ENCODE measurements at regions not wholly inside any gene's neighbourhood (a gene's known extent, or its start where the extent isn't known, plus 50 kb on each side); places are given as distances from the start of the nearest gene placed in this dataset.
A peak's percentile ranks its signal among the peaks of the same experiment; 100 is the strongest.

DNA sequence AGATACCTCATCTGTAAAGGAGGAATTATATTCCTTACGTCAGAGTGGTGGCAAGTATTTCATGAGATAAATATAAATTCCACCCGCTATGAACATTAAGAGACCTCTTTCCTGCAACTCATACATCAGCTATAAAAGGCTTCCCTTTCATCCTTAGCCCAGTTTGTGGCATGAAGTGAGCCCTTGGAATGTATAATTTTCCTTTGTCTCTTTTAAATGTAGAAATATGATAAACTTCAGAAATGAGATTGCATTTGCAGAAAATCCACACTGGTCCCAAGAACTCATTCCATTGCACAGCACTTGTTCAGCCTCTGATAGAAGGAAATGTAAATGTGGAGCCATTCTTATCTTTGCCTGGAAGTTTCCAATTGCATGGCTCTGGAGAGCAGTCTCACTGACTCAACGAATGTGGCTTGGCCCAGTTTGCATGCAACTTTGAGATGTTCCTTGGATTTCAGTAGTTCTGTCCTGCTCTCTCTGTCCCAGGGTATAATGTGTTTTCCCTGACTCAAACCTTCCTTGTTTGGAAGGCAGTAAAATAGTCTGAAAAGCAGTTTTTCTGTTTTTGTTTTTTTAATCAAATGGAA, 746.4 kb downstream of the CDH11 start:
- Histone ChIP-seq H3K36me3 (ENCODE audit: insufficient read depth, low read length) (no peaks in the 10 kb centered on the region), H2AFZ (ENCODE audit: low read length, unreplicated experiment) (no peak overlapping the region), H3K27me3 (ENCODE audit: insufficient read depth, low read length) (no peaks in the 10 kb centered on the region), H3K4me3 (ENCODE audit: low read depth, low read length) (no peak overlapping the region), H3K27ac (ENCODE audit: low read depth, low read length) (no peak overlapping the region), H3K79me2 (ENCODE audit: control insufficient read depth, insufficient read depth, low read length, unreplicated experiment) (no peaks in the 10 kb centered on the region), H3K4me1 (ENCODE audit: control insufficient read depth, insufficient read depth, low read length, unreplicated experiment) (no peaks in the 10 kb centered on the region)

- Histone ChIP-seq H3K36me3 (ENCODE audit: insufficient read depth, low read length) (no peaks in the 10 kb centered on the region), H2AFZ (ENCODE audit: low read length, unreplicated experiment) (no peak overlapping the region), H3K79me2 (ENCODE audit: control insufficient read depth, insufficient read depth, low read length, unreplicated experiment) (no peaks in the 10 kb centered on the region), H3K4me1 (ENCODE audit: control insufficient read depth, insufficient read depth, low read length, unreplicated experiment) (peaks cover 15% of the 10 kb centered on the region), H3K27me3 (ENCODE audit: insufficient read depth, low read length) (no peaks in the 10 kb centered on the region), H3K27ac (ENCODE audit: low read depth, low read length) (no peak overlapping the region), H3K4me3 (ENCODE audit: low read depth, low read length) (no peak overlapping the region)
Measured at GRCh38 chr16:64370112-64370511, 751.8 kb downstream of the CDH11 start.

DNA sequence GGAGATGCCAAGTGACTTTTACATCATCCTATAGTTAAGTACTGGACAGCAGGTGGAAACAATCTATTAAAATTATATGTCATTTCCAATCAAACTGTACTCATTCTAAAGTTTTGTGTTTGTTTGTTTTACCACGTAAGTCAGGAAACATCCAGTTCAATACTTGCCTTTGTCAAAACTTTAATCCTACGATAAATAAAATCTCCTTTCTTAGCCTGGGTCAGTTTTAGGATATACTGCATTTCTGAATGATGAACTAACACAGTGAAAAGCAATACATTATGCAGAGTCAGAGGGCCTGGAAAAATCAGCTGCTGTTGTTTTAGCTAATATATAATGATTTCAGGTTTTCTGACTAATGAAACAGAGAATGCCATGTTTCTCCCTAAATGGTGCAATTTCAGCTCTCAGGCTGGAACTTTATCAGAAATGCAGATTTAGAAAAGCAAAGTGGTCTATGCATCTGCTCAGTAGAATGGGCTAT, 756.4 kb downstream of the CDH11 start:
- Histone ChIP-seq H3K36me3 (ENCODE audit: insufficient read depth, low read length) (no peaks in the 10 kb centered on the region), H3K4me1 (ENCODE audit: control insufficient read depth, insufficient read depth, low read length, unreplicated experiment) (peaks cover 43% of the 10 kb centered on the region), H2AFZ (ENCODE audit: low read length, unreplicated experiment) (peak overlapping the region; percentile 12), H3K27me3 (ENCODE audit: insufficient read depth, low read length) (no peaks in the 10 kb centered on the region), H3K79me2 (ENCODE audit: control insufficient read depth, insufficient read depth, low read length, unreplicated experiment) (no peaks in the 10 kb centered on the region), H3K27ac (ENCODE audit: low read depth, low read length) (peak overlapping the region; percentile 5; the same call in 1 of the 2 replicates), H3K4me3 (ENCODE audit: low read depth, low read length) (no peak overlapping the region)

DNA sequence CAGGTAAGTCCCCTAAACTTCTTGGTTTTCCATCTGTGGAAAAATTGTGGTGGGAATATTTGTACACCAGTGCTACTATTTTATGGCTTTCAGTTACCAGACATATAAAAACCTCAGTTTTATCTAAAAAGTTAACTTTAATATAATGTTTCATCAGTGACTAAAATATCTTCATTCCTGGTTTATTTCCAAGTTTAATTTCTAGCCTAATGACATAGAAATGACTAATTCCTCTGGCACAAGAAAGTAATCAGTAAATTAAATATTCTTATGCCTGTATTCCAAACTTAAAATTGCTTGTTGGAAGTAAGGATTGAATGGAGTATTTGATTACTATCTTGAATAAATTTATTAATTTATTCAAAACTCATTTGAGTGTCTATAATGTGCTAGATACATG, 757.0 kb downstream of the CDH11 start:
- no peaks in the 10 kb centered on the region for H3K79me2 ChIP-seq (ENCODE audit: control insufficient read depth, insufficient read depth, low read length, unreplicated experiment)
- no peaks in the 10 kb centered on the region for H3K27me3 ChIP-seq (ENCODE audit: insufficient read depth, low read length)
- H3K27ac ChIP-seq (ENCODE audit: low read depth, low read length): no peak overlapping the region; the same call in 1 of the 2 replicates

GRCh38 chr16:64364416-64364815, 757.4 kb downstream of the CDH11 start:
- H3K27ac ChIP-seq (ENCODE audit: low read depth, low read length): no peak overlapping the region; the same call in 1 of the 2 replicates
- no peaks in the 10 kb centered on the region for H3K36me3 ChIP-seq (ENCODE audit: insufficient read depth, low read length)
- H3K4me1 ChIP-seq (ENCODE audit: control insufficient read depth, insufficient read depth, low read length, unreplicated experiment): peaks cover 37% of the 10 kb centered on the region
- H2AFZ ChIP-seq (ENCODE audit: low read length, unreplicated experiment): no peak overlapping the region
- H3K79me2 ChIP-seq (ENCODE audit: control insufficient read depth, insufficient read depth, low read length, unreplicated experiment): no peaks in the 10 kb centered on the region
- H3K4me3 ChIP-seq (ENCODE audit: low read depth, low read length): no peak overlapping the region
- H3K27me3 ChIP-seq (ENCODE audit: insufficient read depth, low read length): no peaks in the 10 kb centered on the region

More for the DNA sequence above, 757.0 kb downstream of the CDH11 start:
- no peak overlapping the region for H2AFZ ChIP-seq (ENCODE audit: low read length, unreplicated experiment)
- no peak overlapping the region for H3K4me3 ChIP-seq (ENCODE audit: low read depth, low read length)
- H3K4me1 ChIP-seq (ENCODE audit: control insufficient read depth, insufficient read depth, low read length, unreplicated experiment): peaks cover 37% of the 10 kb centered on the region
- no peaks in the 10 kb centered on the region for H3K36me3 ChIP-seq (ENCODE audit: insufficient read depth, low read length)

DNA sequence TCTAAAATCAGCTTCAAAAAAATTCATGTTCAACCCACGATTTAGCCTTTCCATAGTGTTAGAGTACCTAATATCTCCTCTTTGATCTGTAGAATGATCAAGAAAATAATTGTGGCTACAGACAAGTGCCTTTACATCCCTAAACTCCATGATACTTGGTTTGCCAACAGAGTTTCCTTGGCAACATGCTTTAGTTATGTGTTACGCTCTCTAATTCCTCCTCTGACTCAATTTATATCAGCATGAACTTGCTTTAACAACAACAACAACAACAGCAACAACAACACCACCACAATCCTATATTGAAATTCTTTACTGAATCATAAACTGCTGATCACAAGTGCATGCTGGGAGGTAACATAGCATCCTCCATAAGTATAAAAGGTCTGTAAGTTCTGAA, 757.8 kb downstream of the CDH11 start:
- no peak overlapping the region for H3K27ac ChIP-seq (ENCODE audit: low read depth, low read length)

GRCh38 chr16:64363039-64363438, 758.8 kb downstream of the CDH11 start:
- Histone ChIP-seq H3K79me2 (ENCODE audit: control insufficient read depth, insufficient read depth, low read length, unreplicated experiment) (no peaks in the 10 kb centered on the region), H3K27ac (ENCODE audit: low read depth, low read length) (peak overlapping the region; percentile 30; the same call in 1 of the 2 replicates), H3K36me3 (ENCODE audit: insufficient read depth, low read length) (no peaks in the 10 kb centered on the region), H3K4me3 (ENCODE audit: low read depth, low read length) (no peak overlapping the region; the same call in 1 of the 2 replicates), H3K4me1 (ENCODE audit: control insufficient read depth, insufficient read depth, low read length, unreplicated experiment) (peaks cover 37% of the 10 kb centered on the region), H2AFZ (ENCODE audit: low read length, unreplicated experiment) (peak overlapping the region; percentile 61), H3K27me3 (ENCODE audit: insufficient read depth, low read length) (no peaks in the 10 kb centered on the region)

More for the DNA sequence above, 757.8 kb downstream of the CDH11 start:
- Histone ChIP-seq H2AFZ (ENCODE audit: low read length, unreplicated experiment) (no peak overlapping the region), H3K4me1 (ENCODE audit: control insufficient read depth, insufficient read depth, low read length, unreplicated experiment) (peaks cover 37% of the 10 kb centered on the region), H3K36me3 (ENCODE audit: insufficient read depth, low read length) (no peaks in the 10 kb centered on the region), H3K79me2 (ENCODE audit: control insufficient read depth, insufficient read depth, low read length, unreplicated experiment) (no peaks in the 10 kb centered on the region), H3K4me3 (ENCODE audit: low read depth, low read length) (no peak overlapping the region), H3K27me3 (ENCODE audit: insufficient read depth, low read length) (no peaks in the 10 kb centered on the region)

DNA sequence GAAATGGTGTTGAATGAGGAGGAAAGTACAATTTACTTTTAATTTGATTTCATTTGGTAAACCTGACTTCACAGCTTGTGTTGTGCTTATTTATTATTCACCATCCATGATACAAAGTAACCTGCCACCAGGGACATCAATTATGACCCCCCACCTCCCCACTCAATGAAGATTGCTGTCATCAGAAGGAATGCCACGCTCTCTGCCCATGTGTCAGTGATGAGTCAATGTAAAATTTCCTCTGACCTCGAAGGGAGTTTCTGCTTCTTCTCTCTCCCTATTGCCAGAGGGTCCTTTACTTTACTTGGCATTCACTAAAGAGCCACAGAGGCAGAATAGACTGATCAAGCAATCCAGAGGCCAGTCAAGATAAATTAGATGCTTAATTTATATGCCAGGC, 759.7 kb downstream of the CDH11 start:
- Histone ChIP-seq H3K79me2 (ENCODE audit: control insufficient read depth, insufficient read depth, low read length, unreplicated experiment) (no peaks in the 10 kb centered on the region), H3K27ac (ENCODE audit: low read depth, low read length) (peak overlapping the region; percentile 41), H3K27me3 (ENCODE audit: insufficient read depth, low read length) (no peaks in the 10 kb centered on the region), H2AFZ (ENCODE audit: low read length, unreplicated experiment) (no peak overlapping the region), H3K4me1 (ENCODE audit: control insufficient read depth, insufficient read depth, low read length, unreplicated experiment) (peaks cover 39% of the 10 kb centered on the region), H3K36me3 (ENCODE audit: insufficient read depth, low read length) (no peaks in the 10 kb centered on the region), H3K4me3 (ENCODE audit: low read depth, low read length) (no peak overlapping the region)

DNA sequence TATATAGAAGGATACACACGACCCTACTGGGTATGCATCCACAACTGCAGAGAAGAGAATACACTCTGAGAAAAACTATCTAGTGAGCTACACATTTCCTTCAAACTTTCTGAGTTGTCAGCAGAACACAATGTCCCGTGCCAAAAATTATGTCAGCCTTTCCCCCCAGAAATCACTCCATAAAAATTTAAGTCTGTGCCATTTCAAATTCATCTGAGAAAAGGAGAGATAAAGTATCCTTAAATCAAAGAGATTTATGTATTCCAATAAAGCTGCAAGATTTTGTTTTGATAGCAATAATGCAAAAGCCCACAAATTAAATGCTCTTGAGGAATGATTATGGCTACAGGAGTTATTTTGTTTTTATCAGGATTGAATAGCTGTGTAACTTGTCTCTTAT, 760.1 kb downstream of the CDH11 start:
- H3K79me2 ChIP-seq (ENCODE audit: control insufficient read depth, insufficient read depth, low read length, unreplicated experiment): no peaks in the 10 kb centered on the region
- no peak overlapping the region for H3K4me3 ChIP-seq (ENCODE audit: low read depth, low read length)
- H3K4me1 ChIP-seq (ENCODE audit: control insufficient read depth, insufficient read depth, low read length, unreplicated experiment): peaks cover 43% of the 10 kb centered on the region
- H3K27me3 ChIP-seq (ENCODE audit: insufficient read depth, low read length): no peaks in the 10 kb centered on the region
- H3K36me3 ChIP-seq (ENCODE audit: insufficient read depth, low read length): no peaks in the 10 kb centered on the region
- H2AFZ ChIP-seq (ENCODE audit: low read length, unreplicated experiment): no peak overlapping the region
- peak overlapping the region; percentile 41; the same call in 1 of the 2 replicates for H3K27ac ChIP-seq (ENCODE audit: low read depth, low read length)

GRCh38 chr16:64358291-64358690, 763.6 kb downstream of the CDH11 start:
- H3K79me2 ChIP-seq (ENCODE audit: control insufficient read depth, insufficient read depth, low read length, unreplicated experiment): no peaks in the 10 kb centered on the region
- H3K4me1 ChIP-seq (ENCODE audit: control insufficient read depth, insufficient read depth, low read length, unreplicated experiment): peaks cover 46% of the 10 kb centered on the region
- no peaks in the 10 kb centered on the region for H3K27me3 ChIP-seq (ENCODE audit: insufficient read depth, low read length)
- H3K27ac ChIP-seq (ENCODE audit: low read depth, low read length): no peak overlapping the region
- no peak overlapping the region for H2AFZ ChIP-seq (ENCODE audit: low read length, unreplicated experiment)
- H3K36me3 ChIP-seq (ENCODE audit: insufficient read depth, low read length): no peaks in the 10 kb centered on the region
- no peak overlapping the region for H3K4me3 ChIP-seq (ENCODE audit: low read depth, low read length)

DNA sequence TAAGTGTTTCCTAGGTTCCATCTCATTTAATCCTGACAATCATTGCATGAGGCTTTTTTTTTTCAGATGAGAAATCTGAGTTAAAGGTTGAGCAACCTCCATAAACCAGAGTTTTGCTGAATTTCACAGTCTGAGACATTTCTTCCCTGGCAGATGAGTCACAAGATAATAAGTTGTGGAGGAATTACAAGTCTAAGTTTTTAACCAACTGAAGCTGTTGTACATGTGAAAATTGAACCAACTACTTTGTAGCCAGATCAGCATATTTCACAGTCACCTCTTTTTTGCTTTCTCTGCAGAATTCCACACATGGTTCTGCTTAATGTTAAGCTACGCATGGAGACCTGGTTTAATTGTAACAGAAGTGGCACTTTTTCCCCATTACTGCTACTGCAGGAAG, 765.6 kb downstream of the CDH11 start:
- peak overlapping the region; percentile 34 for H3K27ac ChIP-seq (ENCODE audit: low read depth, low read length)
- no peaks in the 10 kb centered on the region for H3K36me3 ChIP-seq (ENCODE audit: insufficient read depth, low read length)
- H3K4me1 ChIP-seq (ENCODE audit: control insufficient read depth, insufficient read depth, low read length, unreplicated experiment): peaks cover 26% of the 10 kb centered on the region
- no peaks in the 10 kb centered on the region for H3K79me2 ChIP-seq (ENCODE audit: control insufficient read depth, insufficient read depth, low read length, unreplicated experiment)
- peak overlapping the region; percentile 40; the same call in 1 of the 2 replicates for H3K4me3 ChIP-seq (ENCODE audit: low read depth, low read length)
- no peaks in the 10 kb centered on the region for H3K27me3 ChIP-seq (ENCODE audit: insufficient read depth, low read length)
- H2AFZ ChIP-seq (ENCODE audit: low read length, unreplicated experiment): no peak overlapping the region

Data from ACC112 (cell line).